Upper lobe of left lung (tissue), 4 donors: ENCODE measurements at regions not wholly inside any gene's neighbourhood (a gene's known extent, or its start where the extent isn't known, plus 50 kb on each side); places are given as distances from the start of the nearest gene placed in this dataset.

Experiments used
- EP300 ChIP-seq, 4 donors: sonication (generic); formaldehyde crosslinking; IDR thresholded peaks; one replicate each; pipeline ENCODE4 v1.5.1; 2017; ENCODE audit warnings: antibody characterized with exemption in 4 of 4, control low read depth in 2 of 4
- POLR2A ChIP-seq, 4 donors: fragments of 450-650 bp; IDR thresholded peaks; one replicate each; pipeline ENCODE4 v1.5.1; 2016 to 2017; ENCODE audit warnings: antibody characterized with exemption in 4 of 4, mild to moderate bottlenecking in 2 of 4
- POLR2AphosphoS5 ChIP-seq, 2 donors: sonication (generic); formaldehyde crosslinking; IDR thresholded peaks; one replicate each; pipeline ENCODE4 v1.5.1; 2017; ENCODE audit warnings: antibody characterized with exemption in 2 of 2
- TF ChIP-seq, protein P1 (sequence below), 6 experiments: fragments of 450-650 bp in 4 of 6; fragments of 200-600 bp in 2 of 6; sonication (generic) in 2 of 6; IDR thresholded peaks; one replicate each; pipeline ENCODE4 v1.5.1; 2016 to 2019; ENCODE audit warnings: antibody characterized with exemption in 6 of 6

DNA sequence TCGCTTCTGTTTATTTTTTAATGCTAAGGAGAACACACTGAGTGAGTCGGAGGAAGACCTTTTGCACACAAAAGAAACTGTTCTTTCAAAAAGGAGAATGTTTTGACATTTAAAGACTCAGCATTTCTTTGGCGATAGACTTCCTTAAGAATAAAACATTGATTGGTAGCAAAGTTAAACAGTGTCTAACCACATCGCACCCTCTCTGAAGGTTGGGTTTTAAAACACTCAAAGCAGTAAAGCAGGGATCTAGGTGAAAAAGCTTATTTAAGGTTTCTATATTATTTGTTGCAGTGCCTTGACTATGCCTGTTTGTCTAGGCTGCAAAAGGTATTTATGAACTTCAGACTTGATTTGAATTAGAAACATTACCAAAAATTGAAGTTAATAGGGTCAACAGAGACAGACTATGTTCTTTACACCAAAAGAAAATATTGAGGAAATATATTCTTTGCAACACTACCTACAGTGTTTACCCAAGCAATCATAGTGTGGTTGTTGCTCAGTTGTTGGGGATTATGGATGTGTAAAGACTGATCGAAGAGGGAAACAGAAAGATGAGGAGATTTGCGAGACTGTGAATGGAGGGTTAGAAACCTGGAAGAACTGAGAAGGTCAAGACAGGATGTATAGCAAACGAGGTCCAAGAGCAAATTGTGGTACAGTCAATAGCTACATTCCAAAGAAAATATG lies 297.8 kb upstream of the SLC39A10 start:
- TF ChIP-seq, protein P1, sequence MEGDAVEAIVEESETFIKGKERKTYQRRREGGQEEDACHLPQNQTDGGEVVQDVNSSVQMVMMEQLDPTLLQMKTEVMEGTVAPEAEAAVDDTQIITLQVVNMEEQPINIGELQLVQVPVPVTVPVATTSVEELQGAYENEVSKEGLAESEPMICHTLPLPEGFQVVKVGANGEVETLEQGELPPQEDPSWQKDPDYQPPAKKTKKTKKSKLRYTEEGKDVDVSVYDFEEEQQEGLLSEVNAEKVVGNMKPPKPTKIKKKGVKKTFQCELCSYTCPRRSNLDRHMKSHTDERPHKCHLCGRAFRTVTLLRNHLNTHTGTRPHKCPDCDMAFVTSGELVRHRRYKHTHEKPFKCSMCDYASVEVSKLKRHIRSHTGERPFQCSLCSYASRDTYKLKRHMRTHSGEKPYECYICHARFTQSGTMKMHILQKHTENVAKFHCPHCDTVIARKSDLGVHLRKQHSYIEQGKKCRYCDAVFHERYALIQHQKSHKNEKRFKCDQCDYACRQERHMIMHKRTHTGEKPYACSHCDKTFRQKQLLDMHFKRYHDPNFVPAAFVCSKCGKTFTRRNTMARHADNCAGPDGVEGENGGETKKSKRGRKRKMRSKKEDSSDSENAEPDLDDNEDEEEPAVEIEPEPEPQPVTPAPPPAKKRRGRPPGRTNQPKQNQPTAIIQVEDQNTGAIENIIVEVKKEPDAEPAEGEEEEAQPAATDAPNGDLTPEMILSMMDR (IDR thresholded peaks at IDR 0.05) = no peak
- TF ChIP-seq POLR2AphosphoS5 (IDR thresholded peaks at IDR 0.05) = no peak
- TF ChIP-seq POLR2A (IDR thresholded peaks at IDR 0.05) = no peak
- TF ChIP-seq EP300 (IDR thresholded peaks at IDR 0.05) = no peak
